Body of pancreas (tissue), 4 donors: ENCODE measurements at regions not wholly inside any gene's neighbourhood (a gene's known extent, or its start where the extent isn't known, plus 50 kb on each side); places are given as distances from the start of the nearest gene placed in this dataset.

Source experiments
- ATAC-seq: fragments of 150-250 bp; one replicate; pipeline ENCODE4 v1.9.1; 2016
- DNase-seq, 4 donors: peaks; one replicate each; pipeline ENCODE4 v3.0.0-alpha.2; 2019
- H3K27ac ChIP-seq, 4 donors: fragments of 200-600 bp; sonication (generic); 1 replicate in 3 of 4; 2 replicates in 1 of 4; pipeline versions ENCODE4 v1.5.1 to v1.6.1; 2016 to 2019; ENCODE audit warnings: mild to moderate bottlenecking in 1 of 4, mixed read lengths in 1 of 4, moderate library complexity in 1 of 4
- H3K27me3 ChIP-seq, 2 donors: fragments of 200-600 bp; sonication (generic); one replicate each; pipeline ENCODE4 v1.6.0; 2016; ENCODE audit warnings: mild to moderate bottlenecking in 1 of 2
- H3K36me3 ChIP-seq, 2 donors: fragments of 200-600 bp; sonication (generic); replicated peaks in 1 of 2; 2 replicates each; pipeline ENCODE4 v1.5.1; 2016; ENCODE audit warnings: low read depth in 2 of 2; ENCODE audit not compliant: insufficient read depth in 1 of 2
- H3K4me1 ChIP-seq: fragments of 200-600 bp; sonication (generic); one replicate; pipeline ENCODE4 v1.6.0; 2016
- H3K4me3 ChIP-seq, 2 donors: fragments of 200-600 bp; sonication (generic); 1 replicate in 1 of 2; 2 replicates in 1 of 2; pipeline ENCODE4 v1.5.1; 2016 to 2019
- H3K9me3 ChIP-seq, 3 donors: fragments of 200-600 bp; sonication (generic); 1 replicate in 2 of 3; 2 replicates in 1 of 3; pipeline ENCODE4 v1.5.1; 2016
- CTCF ChIP-seq, 7 experiments: fragments of 450-650 bp in 4 of 7; fragments of 200-600 bp in 3 of 7; sonication (generic) in 3 of 7; IDR thresholded peaks; one replicate each; pipeline ENCODE4 v1.5.1; 2016 to 2019; ENCODE audit warnings: antibody characterized with exemption in 7 of 7
- POLR2A ChIP-seq, 3 donors: fragments of 450-650 bp; IDR thresholded peaks; one replicate each; pipeline ENCODE4 v1.6.1; 2016; ENCODE audit warnings: antibody characterized with exemption in 3 of 3, mild to moderate bottlenecking in 2 of 3
- WGBS, 2 donors: methylation state at CpG; one replicate each; pipeline ENCODE4 v1.1.5; 2017; 5-methylcytosine and 5-hydroxymethylcytosine counted together
- intact Hi-C: fragments of 100-400 bp; cut with DNase I; formaldehyde crosslinking; loops from one replicate; pipeline ENCODE4 v1.15.1; 2023

- Histone ChIP-seq H3K4me3 (no peak overlapping the region), H3K9me3 (no peaks in the 10 kb centered on the region), H3K27ac (no peak overlapping the region), H3K4me1 (peaks cover 5% of the 10 kb centered on the region), H3K27me3 (no peaks in the 10 kb centered on the region), H3K36me3 (no peaks in the 10 kb centered on the region)
- ATAC-seq (no peak), DNase-seq (no peak)
- intact Hi-C loops: no loop called here
- TF ChIP-seq POLR2A (IDR thresholded peaks at IDR 0.05) (no peak), CTCF (IDR thresholded peaks at IDR 0.05) (no peak)
- WGBS, 2 donors: 86 to 93% methylated on average over 5 of the region's 5 CpGs
Measured at GRCh38 chr3:72576563-72576962, 271.7 kb downstream of the SHQ1 start.

GRCh38 chr3:72574144-72574543, 274.1 kb downstream of the SHQ1 start:
- TF ChIP-seq CTCF (IDR thresholded peaks at IDR 0.05) (no peak), POLR2A (IDR thresholded peaks at IDR 0.05) (no peak)
- Histone ChIP-seq H3K27ac (no peak overlapping the region), H3K27me3 (no peaks in the 10 kb centered on the region), H3K9me3 (no peaks in the 10 kb centered on the region), H3K36me3 (no peaks in the 10 kb centered on the region), H3K4me3 (no peak overlapping the region), H3K4me1 (peaks cover 10% of the 10 kb centered on the region)
- ATAC-seq (peak; percentile 41), DNase-seq (no peak)
- intact Hi-C loops: no loop called here
- WGBS, 2 donors: 46 to 50% methylated on average over 1 of the region's 1 CpG

- Histone ChIP-seq H3K9me3 (no peaks in the 10 kb centered on the region), H3K4me1 (peaks cover 10% of the 10 kb centered on the region), H3K4me3 (no peak overlapping the region), H3K36me3 (no peaks in the 10 kb centered on the region), H3K27ac (no peak overlapping the region), H3K27me3 (no peaks in the 10 kb centered on the region)
- intact Hi-C loops: no loop called here
- TF ChIP-seq CTCF (IDR thresholded peaks at IDR 0.05) (no peak), POLR2A (IDR thresholded peaks at IDR 0.05) (no peak)
- ATAC-seq (no peak), DNase-seq (no peak)
- 88% methylated on average over 13 of the region's 13 CpGs for WGBS, 2 donors
Measured at GRCh38 chr3:72573051-72573450, 275.2 kb downstream of the SHQ1 start.

- intact Hi-C loops: no loop called here
- no peak for ATAC-seq
- no peak for TF ChIP-seq POLR2A (IDR thresholded peaks at IDR 0.05)
- no peak for TF ChIP-seq CTCF (IDR thresholded peaks at IDR 0.05)
Measured at GRCh38 chr3:72572489-72573007, 275.7 kb downstream of the SHQ1 start.

GRCh38 chr3:72571638-72572114, 276.6 kb downstream of the SHQ1 start:
- intact Hi-C loops: no loop called here
- DNase-seq (no peak), ATAC-seq (no peak)
- Histone ChIP-seq H3K9me3 (no peaks in the 10 kb centered on the region), H3K4me3 (no peak overlapping the region), H3K27ac (no peak overlapping the region), H3K27me3 (no peaks in the 10 kb centered on the region), H3K4me1 (peaks cover 10% of the 10 kb centered on the region), H3K36me3 (no peaks in the 10 kb centered on the region)
- WGBS, 2 donors: 76 to 77% methylated on average over 13 of the region's 13 CpGs
- no peak for TF ChIP-seq CTCF (IDR thresholded peaks at IDR 0.05)
- TF ChIP-seq POLR2A (IDR thresholded peaks at IDR 0.05): no peak

More at GRCh38 chr3:72572489-72573007, 275.7 kb downstream of the SHQ1 start:
- Histone ChIP-seq H3K27me3 (no peaks in the 10 kb centered on the region), H3K36me3 (no peaks in the 10 kb centered on the region), H3K27ac (no peak overlapping the region), H3K4me1 (peaks cover 10% of the 10 kb centered on the region), H3K9me3 (no peaks in the 10 kb centered on the region), H3K4me3 (no peak overlapping the region)
- 86 to 87% methylated on average over 19 of the region's 19 CpGs for WGBS, 2 donors
- DNase-seq: no peak
